C4-2B (cell line): ENCODE measurements at regions not wholly inside any gene's neighbourhood (a gene's known extent, or its start where the extent isn't known, plus 50 kb on each side); places are given as distances from the start of the nearest gene placed in this dataset.
"Not testable (repeated sequence)": the region's sequence is repeated elsewhere in the genome, so short reads cannot be mapped to it uniquely, and the experiment has no call there.

Experiments used
- H3K27ac ChIP-seq: fragments of 450-650 bp; 2 replicates; pipeline ENCODE4 v1.5.1; 2017
- CTCF ChIP-seq: fragments of 450-650 bp; conservative IDR thresholded peaks from 2 replicates; pipeline ENCODE4 v1.5.1; 2017; ENCODE audit warnings: mild to moderate bottlenecking
- ZFX ChIP-seq: fragments of 450-650 bp; IDR thresholded peaks from 2 replicates; pipeline ENCODE4 v1.6.1; 2017

GRCh38 chr5:41995193-41995592, 70.1 kb downstream of the FBXO4 start:
- no peak overlapping the region for H3K27ac ChIP-seq

GRCh38 chr5:42001673-42002072, 76.6 kb downstream of the FBXO4 start:
- H3K27ac ChIP-seq = no peak overlapping the region
- no peak for TF ChIP-seq ZFX
- TF ChIP-seq CTCF = no peak

More at GRCh38 chr5:41995193-41995592, 70.1 kb downstream of the FBXO4 start:
- TF ChIP-seq ZFX (no peak), CTCF (no peak)

- H3K27ac ChIP-seq = not testable (repeated sequence)
Measured at GRCh38 chr5:42003852-42004251, 78.8 kb downstream of the FBXO4 start.

GRCh38 chr5:42005561-42006153, 80.6 kb downstream of the FBXO4 start:
- H3K27ac ChIP-seq = no peak overlapping the region
- TF ChIP-seq CTCF = peak; percentile 87
- TF ChIP-seq ZFX = no peak

- no peak overlapping the region; the same call in 1 of the 2 replicates for H3K27ac ChIP-seq
- TF ChIP-seq CTCF (no peak), ZFX (no peak)
Measured at GRCh38 chr5:42013561-42013960, 88.5 kb downstream of the FBXO4 start.

- no peak overlapping the region for H3K27ac ChIP-seq
- no peak for TF ChIP-seq CTCF
- no peak for TF ChIP-seq ZFX
Measured at GRCh38 chr5:42015254-42015653, 90.2 kb downstream of the FBXO4 start.

GRCh38 chr5:42015681-42016080, 90.6 kb downstream of the FBXO4 start:
- no peak for TF ChIP-seq CTCF
- no peak for TF ChIP-seq ZFX
- no peak overlapping the region for H3K27ac ChIP-seq
